Suprapubic skin (tissue), 4 donors: ENCODE measurements at regions not wholly inside any gene's neighbourhood (a gene's known extent, or its start where the extent isn't known, plus 50 kb on each side); places are given as distances from the start of the nearest gene placed in this dataset.
A peak's percentile ranks its signal among the peaks of the same experiment; 100 is the strongest.
"Not testable (repeated sequence)": the region's sequence is repeated elsewhere in the genome, so short reads cannot be mapped to it uniquely, and the experiment has no call there.

Source experiments
- CTCF ChIP-seq, 2 donors: fragments of 200-600 bp in 1 of 2; fragments of 450-650 bp in 1 of 2; sonication (generic) in 1 of 2; IDR thresholded peaks; one replicate each; pipeline ENCODE4 v1.5.1; 2016 to 2019; ENCODE audit warnings: antibody characterized with exemption in 2 of 2, mild to moderate bottlenecking in 1 of 2, moderate library complexity in 1 of 2
- EP300 ChIP-seq: sonication (generic); formaldehyde crosslinking; IDR thresholded peaks from one replicate; pipeline ENCODE4 v1.6.1; 2017; ENCODE audit warnings: antibody characterized with exemption
- POLR2AphosphoS5 ChIP-seq, 3 donors: sonication (generic); formaldehyde crosslinking; IDR thresholded peaks; one replicate each; pipeline ENCODE4 v1.6.1; 2017; ENCODE audit warnings: antibody characterized with exemption in 3 of 3

- peak in 1 of 2 donors; percentile 42 for TF ChIP-seq CTCF (IDR thresholded peaks at IDR 0.05)
- TF ChIP-seq POLR2AphosphoS5 (IDR thresholded peaks at IDR 0.05); EP300: not testable (repeated sequence)
These were observed 130.7 kb downstream of the CRLF3 start for GRCh38 chr17:30693772-30694171.
